ENCODE measurements at regions not wholly inside any gene's neighbourhood (a gene's known extent, or its start where the extent isn't known, plus 50 kb on each side); places are given as distances from the start of the nearest gene placed in this dataset.
"Not testable (repeated sequence)": the region's sequence is repeated elsewhere in the genome, so short reads cannot be mapped to it uniquely, and the experiment has no call there.

DNA sequence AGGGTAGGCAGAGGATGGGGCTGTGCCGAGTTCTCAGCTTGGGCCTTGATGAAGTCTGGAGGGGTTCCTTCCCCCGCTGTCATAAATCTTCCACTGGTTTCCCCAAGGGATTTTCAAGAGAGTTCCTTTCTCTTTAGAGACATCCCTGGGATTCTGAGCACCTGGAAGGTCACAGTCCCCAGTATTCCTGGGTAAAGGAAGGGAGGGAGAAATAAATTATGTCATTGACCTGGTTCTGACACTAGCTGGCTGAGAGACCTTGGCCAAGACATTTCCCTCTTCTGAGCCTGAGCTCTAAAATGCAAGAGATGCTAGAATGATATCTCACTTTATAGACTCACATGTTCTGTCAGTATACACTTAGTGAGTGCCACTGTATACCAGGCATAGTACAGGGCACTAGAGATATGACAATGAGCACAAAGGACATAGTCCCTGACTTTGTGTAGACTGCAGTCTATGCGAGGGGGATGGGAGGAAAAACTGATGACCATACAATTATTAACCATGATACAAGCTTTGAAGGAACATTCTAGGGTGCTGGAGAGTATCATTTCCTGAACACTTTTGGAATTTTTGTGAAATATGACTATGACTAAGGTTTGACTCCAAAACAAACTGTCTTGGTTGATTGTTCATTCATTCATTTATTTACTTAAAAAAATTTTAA lies 165.8 kb upstream of the JUN start:
- Histone ChIP-seq H3K36me3 (ENCODE audit: insufficient read depth, insufficient read length, low read length) (no peaks in the 10 kb centered on the region), H3K27me3 (ENCODE audit: insufficient read depth, insufficient read length) (no peaks in the 10 kb centered on the region), H3K4me3 (ENCODE audit: insufficient read length, low read depth) (no peak overlapping the region), H3K4me1 (ENCODE audit: insufficient read depth, insufficient read length) (no peaks in the 10 kb centered on the region), H3K9ac (ENCODE audit: insufficient read length, low read depth) (no peak overlapping the region), H3K9me3 (ENCODE audit: insufficient read depth, low read length) (peaks cover 6% of the 10 kb centered on the region; the same call in 1 of the 2 replicates)
- TF ChIP-seq ZNF274 (IDR thresholded peaks at IDR 0.05; ENCODE audit: low read depth, low read length) = no peak
- TF ChIP-seq YY1 (IDR thresholded peaks at IDR 0.05; ENCODE audit: insufficient read depth, insufficient read length) = no peak
- no peak for TF ChIP-seq SUZ12 (IDR thresholded peaks at IDR 0.05; ENCODE audit: extremely low read depth, insufficient read depth, insufficient read length)
- no peak for DNase-seq (ENCODE audit: low read depth, low spot score)

DNA sequence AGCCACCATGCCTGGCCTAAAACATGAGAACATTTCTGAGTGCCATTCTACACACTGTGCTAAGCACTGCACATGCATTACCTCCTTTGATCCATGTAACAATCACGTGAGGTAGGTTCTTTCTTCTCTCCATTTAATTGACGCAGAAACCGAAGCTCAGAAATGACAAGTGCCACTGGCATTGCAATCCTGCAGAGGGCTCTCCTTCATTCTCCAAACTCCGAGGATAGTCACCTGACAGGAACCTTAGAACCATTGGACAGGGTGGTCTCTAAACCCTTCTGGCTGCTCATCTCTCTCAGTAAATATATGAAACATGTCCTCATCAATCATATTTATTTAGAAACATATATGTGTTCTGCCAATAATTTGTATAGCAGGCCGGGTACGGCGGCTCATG lies 167.1 kb upstream of the JUN start:
- TF ChIP-seq ZNF274 (IDR thresholded peaks at IDR 0.05; ENCODE audit: low read depth, low read length) = no peak
- no peak for TF ChIP-seq YY1 (IDR thresholded peaks at IDR 0.05; ENCODE audit: insufficient read depth, insufficient read length)
- no peak for TF ChIP-seq SUZ12 (IDR thresholded peaks at IDR 0.05; ENCODE audit: extremely low read depth, insufficient read depth, insufficient read length)
- no peak overlapping the region for H3K9ac ChIP-seq (ENCODE audit: insufficient read length, low read depth)
- H3K36me3 ChIP-seq (ENCODE audit: insufficient read depth, insufficient read length, low read length) = no peaks in the 10 kb centered on the region
- peaks cover 10% of the 10 kb centered on the region; the same call in 1 of the 2 replicates for H3K9me3 ChIP-seq (ENCODE audit: insufficient read depth, low read length)
- H3K4me3 ChIP-seq (ENCODE audit: insufficient read length, low read depth) = no peak overlapping the region
- H3K27me3 ChIP-seq (ENCODE audit: insufficient read depth, insufficient read length) = no peaks in the 10 kb centered on the region
- no peaks in the 10 kb centered on the region for H3K4me1 ChIP-seq (ENCODE audit: insufficient read depth, insufficient read length)
- DNase-seq (ENCODE audit: low read depth, low spot score) = no peak

DNA sequence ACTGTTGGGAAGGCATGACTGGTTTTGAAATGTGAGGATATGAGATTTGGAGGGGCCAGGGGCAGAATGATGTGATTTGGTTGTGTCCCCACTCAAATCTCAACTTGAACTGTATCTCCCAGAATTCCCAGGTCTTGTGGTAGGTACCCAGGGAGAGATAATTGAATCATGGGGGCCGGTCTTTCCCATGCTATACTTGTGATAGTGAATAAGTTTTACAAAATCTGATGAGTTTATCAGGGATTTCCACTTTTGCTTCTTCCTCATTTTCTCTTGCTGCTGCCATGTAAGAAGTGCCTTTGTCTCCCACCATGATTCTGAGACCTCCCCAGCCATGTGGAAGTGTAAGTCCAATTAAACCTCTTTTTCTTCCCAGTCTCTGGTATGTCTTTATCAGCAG lies 170.1 kb upstream of the JUN start:
- H3K27me3 ChIP-seq (ENCODE audit: insufficient read depth, insufficient read length); H3K4me1 ChIP-seq (ENCODE audit: insufficient read depth, insufficient read length); H3K9ac ChIP-seq (ENCODE audit: insufficient read length, low read depth); H3K4me3 ChIP-seq (ENCODE audit: insufficient read length, low read depth); DNase-seq (ENCODE audit: low read depth, low spot score); H3K36me3 ChIP-seq (ENCODE audit: insufficient read depth, insufficient read length, low read length): not testable (repeated sequence)
- H3K9me3 ChIP-seq (ENCODE audit: insufficient read depth, low read length) = peaks cover 36% of the 10 kb centered on the region

DNA sequence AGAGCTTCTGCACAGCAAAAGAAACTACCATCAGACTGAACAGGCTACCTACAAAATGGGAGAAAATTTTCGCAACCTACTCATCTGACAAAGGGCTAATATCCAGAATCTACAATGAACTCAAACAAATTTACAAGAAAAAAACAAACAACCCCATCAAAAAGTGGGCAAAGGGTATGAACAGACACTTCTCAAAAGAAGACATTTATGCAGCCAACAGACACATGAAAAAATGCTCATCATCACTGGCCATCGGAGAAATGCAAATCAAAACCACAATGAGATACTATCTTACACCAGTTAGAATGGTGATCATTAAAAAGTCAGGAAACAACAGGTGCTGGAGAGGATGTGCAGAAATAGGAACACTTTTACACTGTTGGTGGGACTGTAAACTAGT lies 179.4 kb upstream of the JUN start:
- H3K4me1 ChIP-seq (ENCODE audit: insufficient read depth, insufficient read length); H3K9ac ChIP-seq (ENCODE audit: insufficient read length, low read depth); H3K4me3 ChIP-seq (ENCODE audit: insufficient read length, low read depth); H3K36me3 ChIP-seq (ENCODE audit: insufficient read depth, insufficient read length, low read length); DNase-seq (ENCODE audit: low read depth, low spot score); H3K27me3 ChIP-seq (ENCODE audit: insufficient read depth, insufficient read length); H3K9me3 ChIP-seq (ENCODE audit: insufficient read depth, low read length): not testable (repeated sequence)

DNA sequence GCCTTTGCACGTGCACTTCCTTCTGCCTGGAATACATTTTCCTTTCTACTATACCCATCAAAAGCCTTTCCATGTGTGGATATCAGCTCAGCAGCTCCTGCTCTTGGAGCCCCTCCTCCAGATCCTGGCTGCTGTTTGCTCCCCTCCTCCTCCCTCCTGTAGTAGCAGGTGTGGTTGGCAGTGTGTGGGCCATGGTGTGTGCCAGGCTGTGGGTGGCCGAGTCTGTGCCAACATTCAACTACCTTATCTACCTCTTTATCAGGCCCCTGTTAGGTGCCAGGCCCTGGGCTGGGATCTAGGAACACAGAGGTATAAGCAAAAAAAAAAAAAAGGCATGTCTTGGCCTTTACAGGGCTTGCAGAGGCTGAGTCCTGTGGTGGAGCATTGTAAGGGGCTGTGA lies 180.6 kb upstream of the JUN start:
- Histone ChIP-seq H3K36me3 (ENCODE audit: insufficient read depth, insufficient read length, low read length) (no peaks in the 10 kb centered on the region), H3K4me3 (ENCODE audit: insufficient read length, low read depth) (no peak overlapping the region), H3K9me3 (ENCODE audit: insufficient read depth, low read length) (no peaks in the 10 kb centered on the region), H3K27me3 (ENCODE audit: insufficient read depth, insufficient read length) (no peaks in the 10 kb centered on the region), H3K9ac (ENCODE audit: insufficient read length, low read depth) (no peak overlapping the region), H3K4me1 (ENCODE audit: insufficient read depth, insufficient read length) (no peaks in the 10 kb centered on the region)
- TF ChIP-seq ZNF274 (IDR thresholded peaks at IDR 0.05; ENCODE audit: low read depth, low read length) (no peak), YY1 (IDR thresholded peaks at IDR 0.05; ENCODE audit: insufficient read depth, insufficient read length) (no peak), SUZ12 (IDR thresholded peaks at IDR 0.05; ENCODE audit: extremely low read depth, insufficient read depth, insufficient read length) (no peak)
- DNase-seq (ENCODE audit: low read depth, low spot score) = no peak

DNA sequence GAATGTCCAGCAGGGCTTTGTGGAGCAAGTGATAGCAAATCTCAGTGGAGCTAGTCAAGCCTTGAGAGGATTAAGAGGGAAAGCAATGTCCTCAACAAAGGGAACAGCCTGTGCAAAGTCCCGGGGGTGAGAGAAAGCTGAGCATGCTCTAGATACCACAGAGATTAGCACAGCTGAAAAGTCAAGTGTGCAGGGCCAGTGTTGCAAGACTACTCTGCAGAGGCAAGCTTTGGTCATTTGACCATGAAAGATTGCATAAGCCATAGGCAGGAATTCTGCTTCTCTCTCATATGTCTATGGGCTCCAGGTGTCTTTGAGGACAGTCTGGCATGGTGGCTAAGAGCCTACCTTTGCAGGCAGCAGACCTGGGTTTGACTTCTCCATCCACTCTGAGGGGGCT lies 181.0 kb upstream of the JUN start:
- H3K9ac ChIP-seq (ENCODE audit: insufficient read length, low read depth) = no peak overlapping the region
- no peaks in the 10 kb centered on the region for H3K4me1 ChIP-seq (ENCODE audit: insufficient read depth, insufficient read length)
- no peaks in the 10 kb centered on the region for H3K36me3 ChIP-seq (ENCODE audit: insufficient read depth, insufficient read length, low read length)
- H3K27me3 ChIP-seq (ENCODE audit: insufficient read depth, insufficient read length) = no peaks in the 10 kb centered on the region
- H3K9me3 ChIP-seq (ENCODE audit: insufficient read depth, low read length) = no peaks in the 10 kb centered on the region
- DNase-seq (ENCODE audit: low read depth, low spot score) = no peak
- no peak overlapping the region for H3K4me3 ChIP-seq (ENCODE audit: insufficient read length, low read depth)
- TF ChIP-seq YY1 (IDR thresholded peaks at IDR 0.05; ENCODE audit: insufficient read depth, insufficient read length) = no peak
- TF ChIP-seq ZNF274 (IDR thresholded peaks at IDR 0.05; ENCODE audit: low read depth, low read length) = no peak
- no peak for TF ChIP-seq SUZ12 (IDR thresholded peaks at IDR 0.05; ENCODE audit: extremely low read depth, insufficient read depth, insufficient read length)

DNA sequence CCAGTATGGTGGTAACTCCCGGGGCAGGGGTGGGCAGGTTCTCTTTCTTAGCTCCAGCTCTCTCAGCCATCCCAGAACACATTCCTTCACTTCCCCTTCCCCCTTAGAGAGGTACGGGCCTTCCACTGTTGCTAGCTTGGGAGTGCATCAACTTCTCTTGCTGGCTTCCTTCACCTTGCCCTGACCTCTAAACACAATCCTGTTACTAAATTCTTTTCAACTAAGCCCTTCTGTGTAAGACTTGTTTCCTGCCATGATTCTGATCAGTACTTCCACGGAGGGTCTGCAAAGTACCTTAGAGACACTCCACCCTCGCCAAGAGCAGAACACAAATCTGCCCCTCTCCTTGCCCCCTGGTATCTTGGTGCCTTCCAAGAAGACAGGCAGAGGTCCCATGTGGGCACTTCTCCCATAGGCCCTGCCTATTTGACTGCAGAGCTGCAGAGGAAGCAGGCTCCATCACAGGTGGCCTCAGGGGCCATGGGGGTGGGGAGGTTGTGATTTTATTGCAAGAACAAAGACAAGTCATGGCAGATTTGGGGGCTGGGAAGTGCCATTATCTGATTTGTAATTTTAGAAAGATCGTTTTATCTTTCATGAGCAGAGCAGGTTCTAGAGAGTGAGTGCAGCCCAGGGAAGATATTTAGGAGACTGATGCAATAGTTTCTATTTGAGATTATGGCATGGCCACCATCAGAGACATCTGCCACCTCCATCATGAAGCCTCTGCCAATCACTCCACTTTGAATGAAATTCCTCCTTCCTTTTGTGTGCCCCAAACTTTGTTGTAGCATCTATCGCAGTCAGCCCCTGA lies 182.5 kb upstream of the JUN start:
- Histone ChIP-seq H3K9ac (ENCODE audit: insufficient read length, low read depth) (no peak overlapping the region), H3K4me1 (ENCODE audit: insufficient read depth, insufficient read length) (no peaks in the 10 kb centered on the region), H3K4me3 (ENCODE audit: insufficient read length, low read depth) (no peak overlapping the region), H3K9me3 (ENCODE audit: insufficient read depth, low read length) (no peaks in the 10 kb centered on the region), H3K36me3 (ENCODE audit: insufficient read depth, insufficient read length, low read length) (no peaks in the 10 kb centered on the region), H3K27me3 (ENCODE audit: insufficient read depth, insufficient read length) (no peaks in the 10 kb centered on the region)
- DNase-seq (ENCODE audit: low read depth, low spot score) = no peak
- TF ChIP-seq YY1 (IDR thresholded peaks at IDR 0.05; ENCODE audit: insufficient read depth, insufficient read length) = no peak
- no peak for TF ChIP-seq ZNF274 (IDR thresholded peaks at IDR 0.05; ENCODE audit: low read depth, low read length)
- TF ChIP-seq SUZ12 (IDR thresholded peaks at IDR 0.05; ENCODE audit: extremely low read depth, insufficient read depth, insufficient read length) = no peak
